GM12892 (cell line): ENCODE measurements at regions not wholly inside any gene's neighbourhood (a gene's known extent, or its start where the extent isn't known, plus 50 kb on each side); places are given as distances from the start of the nearest gene placed in this dataset.

ENCODE experiments used
- POLR2A ChIP-seq: IDR thresholded peaks from 2 replicates; pipeline ENCODE4 v1.6.1; 2011; ENCODE audit warnings: low read depth, low read length, control low read depth
- POLR2AphosphoS5 ChIP-seq: IDR thresholded peaks from 2 replicates; pipeline ENCODE4 v1.6.1; 2011; ENCODE audit warnings: low read depth, low read length, control low read depth

- TF ChIP-seq POLR2AphosphoS5 (no peak), POLR2A (no peak)
Observed at GRCh38 chr5:173814053-173814452, 74.1 kb upstream of the CPEB4 start.
